ENCODE measurements at regions not wholly inside any gene's neighbourhood (a gene's known extent, or its start where the extent isn't known, plus 50 kb on each side); places are given as distances from the start of the nearest gene placed in this dataset.

GRCh38 chr1:229118477-229119061 lies 152.3 kb upstream of the RAB4A start:
- H3K27me3 ChIP-seq (ENCODE audit: control insufficient read depth, insufficient read depth, low read length): peaks cover 10% of the 10 kb centered on the region
- no peak overlapping the region for H3K4me3 ChIP-seq (ENCODE audit: low read depth, low read length)
- H3K36me3 ChIP-seq (ENCODE audit: control insufficient read depth, insufficient read depth, low read length): no peaks in the 10 kb centered on the region
- peaks cover 9% of the 10 kb centered on the region; the same call in 1 of the 2 replicates for H3K4me1 ChIP-seq (ENCODE audit: control insufficient read depth, insufficient read depth, low read length)
- no peak overlapping the region for H3K9ac ChIP-seq (ENCODE audit: low read depth, low read length)
- H3K9me3 ChIP-seq (ENCODE audit: control insufficient read depth, insufficient read depth, low read length): no peaks in the 10 kb centered on the region
- H3K27ac ChIP-seq (ENCODE audit: low read depth, low read length): no peak overlapping the region

GRCh38 chr1:229119161-229119560 lies 151.8 kb upstream of the RAB4A start:
- peaks cover 6% of the 10 kb centered on the region; the same call in 1 of the 2 replicates for H3K4me1 ChIP-seq (ENCODE audit: control insufficient read depth, insufficient read depth, low read length)
- H3K4me3 ChIP-seq (ENCODE audit: low read depth, low read length): no peak overlapping the region
- H3K9ac ChIP-seq (ENCODE audit: low read depth, low read length): no peak overlapping the region
- H3K9me3 ChIP-seq (ENCODE audit: control insufficient read depth, insufficient read depth, low read length): no peaks in the 10 kb centered on the region
- no peaks in the 10 kb centered on the region for H3K36me3 ChIP-seq (ENCODE audit: control insufficient read depth, insufficient read depth, low read length)
- peaks cover 4% of the 10 kb centered on the region; the same call in 1 of the 2 replicates for H3K27me3 ChIP-seq (ENCODE audit: control insufficient read depth, insufficient read depth, low read length)
- no peak overlapping the region for H3K27ac ChIP-seq (ENCODE audit: low read depth, low read length)

- no peaks in the 10 kb centered on the region for H3K9me3 ChIP-seq (ENCODE audit: control insufficient read depth, insufficient read depth, low read length)
- no peaks in the 10 kb centered on the region for H3K36me3 ChIP-seq (ENCODE audit: control insufficient read depth, insufficient read depth, low read length)
- no peaks in the 10 kb centered on the region for H3K27me3 ChIP-seq (ENCODE audit: control insufficient read depth, insufficient read depth, low read length)
- H3K9ac ChIP-seq (ENCODE audit: low read depth, low read length): no peak overlapping the region
- no peak overlapping the region for H3K4me3 ChIP-seq (ENCODE audit: low read depth, low read length)
- H3K27ac ChIP-seq (ENCODE audit: low read depth, low read length): no peak overlapping the region
- 0 out of 2 replicates have a peak, but pooled peaks cover 2% of the 10 kb centered on the region for H3K4me1 ChIP-seq (ENCODE audit: control insufficient read depth, insufficient read depth, low read length)
These were observed 151.0 kb upstream of the RAB4A start for GRCh38 chr1:229119876-229120275.

- H3K27me3 ChIP-seq (ENCODE audit: control insufficient read depth, insufficient read depth, low read length): no peaks in the 10 kb centered on the region
- no peaks in the 10 kb centered on the region for H3K36me3 ChIP-seq (ENCODE audit: control insufficient read depth, insufficient read depth, low read length)
- H3K4me3 ChIP-seq (ENCODE audit: low read depth, low read length): no peak overlapping the region
- H3K4me1 ChIP-seq (ENCODE audit: control insufficient read depth, insufficient read depth, low read length): 0 out of 2 replicates have a peak, but pooled peaks cover 2% of the 10 kb centered on the region
- no peak overlapping the region for H3K27ac ChIP-seq (ENCODE audit: low read depth, low read length)
- no peaks in the 10 kb centered on the region for H3K9me3 ChIP-seq (ENCODE audit: control insufficient read depth, insufficient read depth, low read length)
- no peak overlapping the region for H3K9ac ChIP-seq (ENCODE audit: low read depth, low read length)
These were observed 149.0 kb upstream of the RAB4A start for GRCh38 chr1:229121845-229122436.

GRCh38 chr1:229122606-229123005 lies 148.3 kb upstream of the RAB4A start:
- H3K9me3 ChIP-seq (ENCODE audit: control insufficient read depth, insufficient read depth, low read length): no peaks in the 10 kb centered on the region
- no peaks in the 10 kb centered on the region for H3K27me3 ChIP-seq (ENCODE audit: control insufficient read depth, insufficient read depth, low read length)
- H3K9ac ChIP-seq (ENCODE audit: low read depth, low read length): no peak overlapping the region
- H3K36me3 ChIP-seq (ENCODE audit: control insufficient read depth, insufficient read depth, low read length): no peaks in the 10 kb centered on the region
- H3K4me3 ChIP-seq (ENCODE audit: low read depth, low read length): no peak overlapping the region
- H3K4me1 ChIP-seq (ENCODE audit: control insufficient read depth, insufficient read depth, low read length): 0 out of 2 replicates have a peak, but pooled peaks cover 2% of the 10 kb centered on the region
- H3K27ac ChIP-seq (ENCODE audit: low read depth, low read length): no peak overlapping the region

GRCh38 chr1:229124116-229124515 lies 146.8 kb upstream of the RAB4A start:
- H3K36me3 ChIP-seq (ENCODE audit: control insufficient read depth, insufficient read depth, low read length): no peaks in the 10 kb centered on the region
- H3K4me3 ChIP-seq (ENCODE audit: low read depth, low read length): no peak overlapping the region
- no peak overlapping the region for H3K27ac ChIP-seq (ENCODE audit: low read depth, low read length)
- H3K9me3 ChIP-seq (ENCODE audit: control insufficient read depth, insufficient read depth, low read length): no peaks in the 10 kb centered on the region
- H3K4me1 ChIP-seq (ENCODE audit: control insufficient read depth, insufficient read depth, low read length): 0 out of 2 replicates have a peak, but pooled peaks cover 2% of the 10 kb centered on the region
- no peak overlapping the region for H3K9ac ChIP-seq (ENCODE audit: low read depth, low read length)
- H3K27me3 ChIP-seq (ENCODE audit: control insufficient read depth, insufficient read depth, low read length): no peaks in the 10 kb centered on the region

- Histone ChIP-seq H3K36me3 (ENCODE audit: control insufficient read depth, insufficient read depth, low read length) (no peaks in the 10 kb centered on the region), H3K4me1 (ENCODE audit: control insufficient read depth, insufficient read depth, low read length) (peaks cover 2% of the 10 kb centered on the region; the same call in 1 of the 2 replicates), H3K4me3 (ENCODE audit: low read depth, low read length) (no peak overlapping the region), H3K9me3 (ENCODE audit: control insufficient read depth, insufficient read depth, low read length) (no peaks in the 10 kb centered on the region), H3K27ac (ENCODE audit: low read depth, low read length) (no peak overlapping the region), H3K27me3 (ENCODE audit: control insufficient read depth, insufficient read depth, low read length) (no peaks in the 10 kb centered on the region), H3K9ac (ENCODE audit: low read depth, low read length) (no peak overlapping the region)
These were observed 146.3 kb upstream of the RAB4A start for GRCh38 chr1:229124520-229125124.

- H3K27me3 ChIP-seq (ENCODE audit: control insufficient read depth, insufficient read depth, low read length): no peaks in the 10 kb centered on the region
These were observed 143.6 kb upstream of the RAB4A start for GRCh38 chr1:229127301-229127700.

GRCh38 chr1:229128066-229128608 lies 142.8 kb upstream of the RAB4A start:
- Histone ChIP-seq H3K4me3 (ENCODE audit: low read depth, low read length) (no peak overlapping the region), H3K9me3 (ENCODE audit: control insufficient read depth, insufficient read depth, low read length) (no peaks in the 10 kb centered on the region), H3K36me3 (ENCODE audit: control insufficient read depth, insufficient read depth, low read length) (no peaks in the 10 kb centered on the region), H3K4me1 (ENCODE audit: control insufficient read depth, insufficient read depth, low read length) (no peaks in the 10 kb centered on the region; the same call in 1 of the 2 replicates), H3K27me3 (ENCODE audit: control insufficient read depth, insufficient read depth, low read length) (no peaks in the 10 kb centered on the region), H3K27ac (ENCODE audit: low read depth, low read length) (no peak overlapping the region), H3K9ac (ENCODE audit: low read depth, low read length) (no peak overlapping the region)

More at GRCh38 chr1:229127301-229127700, 143.6 kb upstream of the RAB4A start:
- Histone ChIP-seq H3K4me1 (ENCODE audit: control insufficient read depth, insufficient read depth, low read length) (no peaks in the 10 kb centered on the region; the same call in 1 of the 2 replicates), H3K27ac (ENCODE audit: low read depth, low read length) (no peak overlapping the region), H3K9me3 (ENCODE audit: control insufficient read depth, insufficient read depth, low read length) (no peaks in the 10 kb centered on the region), H3K4me3 (ENCODE audit: low read depth, low read length) (no peak overlapping the region), H3K36me3 (ENCODE audit: control insufficient read depth, insufficient read depth, low read length) (no peaks in the 10 kb centered on the region), H3K9ac (ENCODE audit: low read depth, low read length) (no peak overlapping the region)

- Histone ChIP-seq H3K4me1 (ENCODE audit: control insufficient read depth, insufficient read depth, low read length) (no peaks in the 10 kb centered on the region; the same call in 1 of the 2 replicates), H3K27ac (ENCODE audit: low read depth, low read length) (no peak overlapping the region), H3K36me3 (ENCODE audit: control insufficient read depth, insufficient read depth, low read length) (no peaks in the 10 kb centered on the region), H3K9me3 (ENCODE audit: control insufficient read depth, insufficient read depth, low read length) (0 out of 2 replicates have a peak, but pooled peaks cover under 1% of the 10 kb centered on the region), H3K4me3 (ENCODE audit: low read depth, low read length) (no peak overlapping the region), H3K9ac (ENCODE audit: low read depth, low read length) (no peak overlapping the region), H3K27me3 (ENCODE audit: control insufficient read depth, insufficient read depth, low read length) (no peaks in the 10 kb centered on the region)
These were observed 141.4 kb upstream of the RAB4A start for GRCh38 chr1:229129301-229130027.
